PFSK-1 (cell line): ENCODE measurements at regions not wholly inside any gene's neighbourhood (a gene's known extent, or its start where the extent isn't known, plus 50 kb on each side); places are given as distances from the start of the nearest gene placed in this dataset.

Experiments used
- FOXP2 ChIP-seq: optimal IDR thresholded peaks from 2 replicates; pipeline ENCODE3; 2011; ENCODE audit warnings: borderline replicate concordance, control low read depth, inconsistent platforms; ENCODE audit not compliant: insufficient read depth; ENCODE audit errors: extremely low read length, extremely low read depth
- POLR2AphosphoS5 ChIP-seq: IDR thresholded peaks from 2 replicates; pipeline ENCODE4 v1.6.1; 2012; ENCODE audit warnings: low read depth, mild to moderate bottlenecking, control low read depth, low read length, moderate library complexity
- REST ChIP-seq, 2 experiments: IDR thresholded peaks; 2 replicates each; pipeline versions ENCODE4 v1.6.1 to v1.8.0; 2011 to 2012; ENCODE audit warnings: low read depth in 2 of 2, low read length in 2 of 2, control low read depth in 1 of 2, inconsistent platforms in 1 of 2, mild to moderate bottlenecking in 1 of 2, moderate library complexity in 1 of 2; ENCODE audit not compliant: insufficient read depth in 1 of 2
- SIN3A ChIP-seq: IDR thresholded peaks from 2 replicates; pipeline ENCODE4 v1.6.1; 2012; ENCODE audit warnings: mild to moderate bottlenecking, low read length, moderate library complexity, borderline replicate concordance; ENCODE audit not compliant: insufficient read depth
- TAF1 ChIP-seq: IDR thresholded peaks from 2 replicates; pipeline ENCODE4 v1.6.1; 2012; ENCODE audit warnings: low read length, control low read depth, borderline replicate concordance; ENCODE audit not compliant: insufficient read depth

DNA sequence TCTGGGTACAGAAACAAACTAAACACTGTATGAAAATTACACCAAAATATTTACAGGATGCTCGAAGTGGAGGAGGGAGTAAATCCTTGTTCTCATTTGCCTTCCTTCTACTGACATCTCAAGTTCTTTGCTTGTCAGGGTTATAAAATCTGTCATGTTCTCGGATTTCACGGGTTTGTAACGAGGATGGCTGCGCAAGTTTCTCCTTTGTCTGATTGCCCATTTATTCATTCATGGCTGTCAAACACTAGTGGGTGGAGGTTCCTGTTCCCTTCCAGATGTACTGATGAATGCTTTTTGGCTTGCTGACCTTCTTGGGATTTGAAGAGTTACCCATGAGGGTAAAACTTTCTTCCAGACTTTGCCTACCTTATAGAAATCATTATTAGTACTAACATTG lies 206.9 kb downstream of the SPCS3 start:
- TF ChIP-seq POLR2AphosphoS5 = no peak
- no peak for TF ChIP-seq REST (IDR thresholded peaks at IDR 0.05; ENCODE audit: insufficient read depth in 1 of 2, low read depth in 2 of 2, low read length in 2 of 2)
- no peak for TF ChIP-seq TAF1
- no peak for TF ChIP-seq SIN3A
- TF ChIP-seq FOXP2 = no peak

DNA sequence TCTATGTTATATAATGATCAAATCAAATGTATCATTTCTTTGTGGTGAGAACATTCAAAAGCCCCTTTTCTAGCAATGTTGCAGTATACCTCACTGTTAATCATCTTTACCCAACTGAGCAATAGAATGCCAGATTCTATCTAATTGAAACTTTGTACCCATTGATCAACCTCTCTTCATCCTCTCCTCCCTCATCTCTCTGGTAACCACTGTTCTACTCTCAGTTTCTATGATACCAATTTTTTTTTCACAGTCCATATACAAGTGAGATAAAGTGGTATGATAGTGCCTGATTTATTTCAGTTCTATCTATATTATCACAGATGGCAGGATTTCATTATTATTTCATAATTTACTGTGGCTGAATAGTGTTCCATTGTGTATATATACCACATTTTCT lies 209.8 kb downstream of the SPCS3 start:
- no peak for TF ChIP-seq TAF1
- no peak for TF ChIP-seq POLR2AphosphoS5
- no peak for TF ChIP-seq SIN3A
- TF ChIP-seq FOXP2 = no peak
- TF ChIP-seq REST (IDR thresholded peaks at IDR 0.05; ENCODE audit: insufficient read depth in 1 of 2, low read depth in 2 of 2, low read length in 2 of 2) = no peak

GRCh38 chr4:176533159-176533558 lies 213.4 kb downstream of the SPCS3 start:
- TF ChIP-seq SIN3A = no peak

GRCh38 chr4:176534566-176534965 lies 214.8 kb downstream of the SPCS3 start:
- no peak for TF ChIP-seq FOXP2
- TF ChIP-seq TAF1 = no peak
- no peak for TF ChIP-seq REST (IDR thresholded peaks at IDR 0.05; ENCODE audit: insufficient read depth in 1 of 2, low read depth in 2 of 2, low read length in 2 of 2)
- TF ChIP-seq SIN3A = no peak
- TF ChIP-seq POLR2AphosphoS5 = no peak

DNA sequence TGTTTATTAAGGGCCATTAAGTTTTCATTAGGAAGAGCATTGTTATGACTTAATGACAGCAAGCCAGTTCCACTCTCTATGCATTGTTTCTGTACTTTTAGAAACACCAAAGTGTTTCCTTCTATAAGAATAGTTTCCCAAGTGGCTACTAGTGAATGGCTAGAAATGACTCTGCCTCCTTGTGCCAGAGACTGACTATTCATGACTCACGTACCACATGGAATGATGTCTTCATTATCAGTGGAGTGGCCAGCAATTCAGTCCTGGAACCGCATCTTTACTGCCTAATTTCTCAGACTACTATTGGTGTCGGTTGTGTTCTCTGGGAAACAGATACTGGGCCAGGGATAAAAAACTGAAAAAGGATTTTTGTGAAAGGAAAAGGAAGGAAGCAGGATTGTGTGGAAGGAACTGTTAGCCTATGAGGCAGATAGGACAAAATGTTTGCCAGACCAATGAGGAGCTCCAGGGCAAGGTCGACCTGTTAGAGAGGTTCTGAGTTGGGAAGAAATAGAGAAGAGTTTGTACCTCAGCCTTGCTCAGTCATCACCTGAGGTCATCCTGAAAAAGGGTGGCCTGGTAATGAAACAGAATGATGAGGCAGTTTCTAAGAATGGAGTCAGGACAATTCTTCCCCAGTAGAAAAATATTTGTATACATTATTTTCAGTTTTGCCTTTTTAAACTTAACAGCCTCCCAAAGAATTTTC lies 218.6 kb downstream of the SPCS3 start:
- no peak for TF ChIP-seq SIN3A
- no peak for TF ChIP-seq FOXP2
- TF ChIP-seq POLR2AphosphoS5 = no peak
- no peak for TF ChIP-seq REST (IDR thresholded peaks at IDR 0.05; ENCODE audit: insufficient read depth in 1 of 2, low read depth in 2 of 2, low read length in 2 of 2)
